GM19238 (cell line): ENCODE measurements at regions not wholly inside any gene's neighbourhood (a gene's known extent, or its start where the extent isn't known, plus 50 kb on each side); places are given as distances from the start of the nearest gene placed in this dataset.

Source experiments
- DNase-seq: peaks from one replicate; pipeline ENCODE4 v3.0.0; 2011; ENCODE audit warnings: low spot score; ENCODE audit not compliant: insufficient read length

DNA sequence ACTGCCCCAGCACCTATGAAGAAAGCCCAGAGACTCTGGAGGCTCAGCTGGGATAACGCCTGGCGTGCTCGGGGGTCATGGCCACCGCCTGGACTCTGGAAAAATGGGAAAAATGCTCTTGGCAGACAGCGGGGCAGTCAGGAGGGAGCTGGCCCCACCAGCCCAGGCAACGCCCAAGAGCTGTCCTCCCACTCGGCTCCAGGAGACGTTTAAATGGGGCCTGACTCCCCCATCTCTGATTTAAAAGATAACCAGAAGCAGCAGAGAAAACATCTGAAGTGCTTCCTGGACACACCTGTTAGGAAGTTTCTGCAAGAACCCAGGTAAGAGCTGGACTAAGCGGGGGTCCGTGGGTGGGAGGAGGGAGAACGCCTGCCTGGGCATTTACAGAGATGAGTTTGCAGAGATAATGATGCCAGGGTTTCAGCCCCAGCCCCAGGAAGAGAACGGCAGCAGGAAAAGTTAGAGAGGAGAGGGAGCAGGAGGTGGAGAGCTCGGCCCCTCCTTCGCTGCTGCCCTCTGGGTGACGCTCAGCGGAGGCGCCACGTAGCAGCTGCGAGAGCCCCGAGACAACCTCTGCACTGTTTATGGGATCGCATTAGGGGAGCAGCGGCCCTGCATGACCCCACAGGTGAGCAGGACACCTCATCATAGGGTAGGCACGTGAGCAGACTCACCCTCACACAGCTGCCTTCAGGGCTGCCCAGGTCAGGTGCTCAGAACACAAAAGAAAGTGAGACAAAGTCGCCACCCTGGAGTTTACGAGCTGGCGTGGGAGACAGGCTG is 83.5 kb upstream of the INSIG1 start:
- no peak for DNase-seq

DNA sequence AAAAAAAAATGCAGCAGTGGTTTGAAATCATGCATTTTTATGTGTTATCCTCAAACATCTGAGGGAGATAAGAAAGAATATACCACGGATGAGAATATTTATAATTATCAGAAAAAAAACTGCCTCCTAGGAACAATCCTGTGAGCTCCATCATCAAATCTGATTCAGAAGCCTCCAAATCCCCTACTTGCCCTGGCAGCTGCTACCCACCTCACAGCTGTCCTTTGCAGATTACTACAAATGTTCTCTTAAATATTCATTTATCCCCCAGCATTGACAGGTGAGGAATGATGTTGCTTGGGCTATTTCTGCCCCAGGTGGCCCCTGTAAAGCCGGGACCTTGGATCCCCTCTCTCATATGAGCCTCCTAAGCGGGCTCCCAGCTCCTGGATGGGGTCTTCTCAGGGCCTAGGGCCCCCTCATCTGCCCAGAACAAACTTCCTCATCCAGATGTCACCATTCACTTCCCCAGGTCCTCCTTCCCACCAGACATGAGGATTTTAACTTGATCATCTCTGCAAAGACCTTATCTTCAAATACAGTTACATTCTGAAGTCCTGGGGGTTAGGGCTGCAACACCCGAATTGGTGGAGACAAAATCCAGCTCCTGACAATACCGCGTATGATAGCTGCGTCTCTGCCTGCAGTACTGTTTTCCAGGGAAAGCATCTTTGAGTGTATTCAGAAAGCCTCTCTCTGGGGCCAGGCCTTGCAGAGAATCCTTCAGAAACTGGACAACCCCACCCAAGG is 81.9 kb upstream of the INSIG1 start:
- no peak for DNase-seq

DNA sequence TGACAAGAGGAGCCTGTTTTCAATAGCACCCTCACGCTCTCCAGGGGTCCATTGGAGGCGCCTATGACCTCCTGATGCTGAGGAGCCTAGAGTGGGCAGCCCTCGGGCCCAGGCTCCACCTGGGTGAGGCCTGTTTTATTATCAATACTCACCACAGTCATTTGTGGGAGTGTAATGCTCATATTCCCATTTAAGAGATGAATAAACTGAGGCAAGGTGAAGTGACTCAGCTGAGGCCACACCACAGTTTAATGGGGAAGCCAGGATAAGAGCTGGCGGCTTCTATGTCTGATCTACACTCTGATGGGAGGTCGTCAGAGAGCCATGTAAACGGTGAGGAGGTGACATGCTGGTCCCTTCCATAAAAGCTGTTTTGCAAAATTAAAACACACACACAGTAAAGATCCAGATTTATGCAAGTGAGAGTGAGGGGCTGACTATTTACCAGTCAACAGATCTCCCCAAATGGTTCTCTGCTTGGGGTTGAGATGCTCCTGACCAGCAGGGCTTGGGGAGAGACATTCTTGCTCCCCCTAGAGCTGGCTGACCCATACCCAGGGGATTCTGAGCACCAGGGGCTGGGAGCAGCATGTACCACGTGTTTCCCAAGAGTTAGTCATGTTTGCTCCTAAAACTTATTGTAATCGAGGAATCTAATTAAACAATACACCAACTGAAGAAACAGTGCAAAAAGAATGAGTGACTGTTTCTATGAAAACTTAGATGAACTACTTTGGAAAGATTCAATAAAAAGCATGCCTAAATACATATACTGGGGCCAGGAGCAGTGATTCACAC is 81.0 kb upstream of the INSIG1 start:
- no peak for DNase-seq

DNA sequence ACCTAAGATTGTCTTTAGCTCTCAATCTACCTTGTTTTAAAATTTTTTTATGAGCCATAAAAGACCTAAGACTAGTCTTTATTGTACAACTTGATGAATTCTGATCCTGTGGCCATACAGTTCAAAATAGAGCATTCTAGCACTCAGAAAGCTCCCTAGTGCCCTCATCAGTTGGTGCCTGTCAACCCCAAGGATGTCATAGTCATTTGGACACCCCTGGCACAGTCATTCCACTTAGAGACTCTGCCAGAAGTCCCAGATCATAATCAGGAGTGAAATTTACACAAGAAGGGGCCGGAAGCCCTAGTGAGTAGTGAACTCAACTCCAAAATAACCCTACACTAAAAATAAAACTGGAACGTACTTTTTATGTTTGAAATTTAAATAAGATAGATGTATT is 80.0 kb upstream of the INSIG1 start:
- no peak for DNase-seq

DNA sequence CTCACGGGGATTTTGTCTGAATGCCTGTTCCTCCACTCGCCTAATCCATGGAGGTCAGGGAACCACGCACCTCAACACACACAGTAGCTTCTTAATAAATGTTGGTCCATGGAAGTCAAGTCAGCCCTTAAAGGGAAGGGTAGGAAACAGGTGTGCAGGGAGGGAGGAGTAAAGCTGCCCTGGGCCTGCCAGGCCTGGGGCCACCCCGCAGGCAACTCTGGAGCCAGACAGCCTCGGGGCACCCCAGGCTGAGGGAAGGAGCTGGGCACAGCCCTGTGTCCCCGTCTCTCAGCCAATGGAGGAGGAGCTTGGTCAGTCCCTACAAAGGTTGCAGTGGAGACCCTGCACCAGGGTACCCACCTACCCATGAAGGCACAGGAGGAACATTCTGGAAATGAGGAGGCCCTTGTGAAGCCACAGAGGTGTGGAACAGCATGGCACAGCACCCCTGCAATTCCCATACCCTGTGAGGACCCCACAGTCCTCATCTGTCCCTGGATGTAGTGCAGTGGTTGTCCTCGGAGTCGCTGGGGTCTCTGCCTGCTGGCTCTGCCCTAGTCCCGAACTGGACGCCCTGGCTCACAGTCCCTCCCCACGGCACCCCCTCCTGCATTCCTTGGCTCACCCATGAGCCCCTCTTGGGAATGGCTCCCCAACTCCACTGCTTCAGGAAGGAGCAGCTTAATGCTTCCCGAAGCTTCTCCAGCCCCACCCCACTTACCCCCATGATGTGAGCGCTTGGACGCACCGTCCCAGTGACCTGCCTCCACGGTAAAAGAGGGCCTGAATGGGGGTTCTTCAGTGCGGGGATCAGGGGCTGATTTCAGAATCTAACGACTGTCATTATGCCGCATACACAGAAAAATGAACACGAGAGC is 79.2 kb upstream of the INSIG1 start:
- DNase-seq: no peak

DNA sequence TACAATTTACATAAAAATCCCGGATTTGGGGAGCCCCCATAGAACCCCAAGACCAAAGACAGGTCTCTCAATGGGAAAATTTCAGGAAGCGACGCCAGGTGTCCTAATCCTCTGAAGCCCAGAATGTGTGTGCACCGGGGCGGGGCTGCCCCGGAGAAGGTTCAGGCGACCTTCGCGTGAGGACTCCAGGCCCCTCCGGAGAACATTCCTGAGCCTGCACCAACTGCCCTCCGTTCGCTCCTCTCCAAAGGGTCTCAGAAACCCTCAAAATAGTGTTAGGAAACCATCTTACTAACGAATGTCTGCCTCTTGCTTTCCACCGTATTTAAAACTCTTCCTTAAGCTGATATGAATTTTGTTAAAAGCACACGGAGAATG is 78.5 kb upstream of the INSIG1 start:
- no peak for DNase-seq

DNA sequence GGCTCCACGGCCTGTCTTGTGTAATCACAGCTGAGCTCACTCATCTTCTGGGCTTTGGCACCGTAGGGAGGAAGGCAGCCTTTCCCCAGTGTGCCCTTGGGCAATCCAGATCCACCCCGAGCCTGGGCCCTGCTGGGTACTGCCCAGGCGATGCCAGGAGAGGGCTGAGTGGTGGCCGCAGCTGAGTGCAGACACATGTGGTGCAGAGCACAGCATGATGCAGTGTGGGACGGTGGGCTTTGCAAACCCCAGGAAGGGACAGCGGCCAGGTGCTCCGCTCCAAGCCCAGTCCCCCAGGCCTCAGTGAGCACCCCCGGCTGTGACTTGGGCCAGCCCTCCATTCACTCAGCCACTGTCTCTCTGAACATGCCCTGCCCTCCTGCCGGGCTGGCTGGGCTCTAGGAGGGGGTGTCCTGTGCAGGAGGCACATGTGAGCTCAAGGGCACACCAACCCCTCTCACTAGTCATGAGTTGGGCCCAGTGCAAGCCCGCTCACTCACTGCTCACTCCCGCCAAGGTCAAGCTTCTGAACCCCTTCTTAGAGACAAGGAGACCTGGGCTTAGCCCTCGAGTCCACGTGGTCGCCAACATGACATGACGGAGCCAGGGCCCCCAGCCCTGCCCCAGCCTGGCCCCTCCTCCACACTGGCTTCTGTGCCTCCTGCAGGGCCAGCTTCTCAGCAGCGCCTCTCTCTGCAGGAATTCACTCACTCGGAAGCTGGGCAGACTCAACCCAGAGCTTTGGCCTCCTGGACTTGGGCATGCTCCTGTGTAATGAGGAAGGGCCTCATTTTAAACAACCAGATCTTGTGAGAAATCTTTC is 77.5 kb upstream of the INSIG1 start:
- DNase-seq: no peak

DNA sequence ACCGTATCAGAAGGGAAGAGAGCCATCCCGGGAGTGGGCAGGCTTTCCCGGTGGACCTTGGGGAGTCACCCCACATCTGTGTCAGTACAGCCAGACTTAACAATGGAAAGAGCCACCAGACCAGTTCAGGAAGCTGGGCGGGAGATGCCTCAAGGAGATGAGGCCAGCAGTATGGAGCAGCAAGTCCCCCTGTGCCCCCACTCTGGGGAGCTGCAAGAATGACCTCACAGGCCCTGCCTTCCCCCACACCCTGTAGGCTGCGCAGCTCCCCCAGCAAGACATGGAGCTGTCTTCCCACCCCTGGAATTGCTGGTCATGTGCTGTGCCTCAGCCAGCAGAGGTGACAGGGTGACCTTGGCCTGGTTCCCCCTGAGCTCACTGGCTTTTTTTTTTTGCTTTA is 76.8 kb upstream of the INSIG1 start:
- DNase-seq: no peak

DNA sequence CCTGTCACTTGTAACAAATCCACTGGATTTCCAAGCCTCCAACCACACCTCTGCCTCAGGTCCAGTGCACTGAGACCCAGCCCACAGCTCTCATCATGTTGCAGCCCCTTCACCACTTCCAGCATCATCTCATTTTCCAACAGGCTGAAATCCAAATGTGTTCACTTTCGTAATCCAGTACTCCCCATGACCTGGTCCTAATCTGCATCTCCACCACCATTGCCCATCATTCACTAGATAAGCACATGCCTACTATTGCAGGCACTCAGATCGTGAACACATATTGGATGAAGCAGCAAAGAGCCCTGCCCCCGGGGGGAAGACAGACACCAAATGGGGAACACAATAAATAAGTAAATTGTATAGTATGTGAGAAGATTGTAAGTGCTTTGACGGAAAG is 76.1 kb upstream of the INSIG1 start:
- DNase-seq: no peak

DNA sequence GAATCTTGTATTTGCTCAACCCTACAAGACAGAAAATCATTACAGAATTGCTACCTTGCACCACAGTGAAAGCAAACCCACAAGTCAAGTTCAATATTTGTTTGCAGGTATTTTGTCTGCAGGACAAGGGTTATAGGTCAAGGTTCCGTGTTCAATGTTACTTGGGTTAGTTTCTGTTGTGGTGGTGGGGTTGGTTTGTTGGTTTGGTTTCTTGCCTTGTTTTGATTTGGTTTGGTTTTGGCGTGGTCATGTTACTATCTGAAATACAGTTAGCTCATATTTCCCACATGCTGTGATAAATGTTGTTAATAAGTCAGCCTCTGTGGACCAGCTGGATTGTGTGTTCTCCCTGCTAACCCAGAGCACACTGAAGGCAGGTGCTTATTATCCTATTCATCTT is 75.6 kb upstream of the INSIG1 start:
- DNase-seq: no peak

DNA sequence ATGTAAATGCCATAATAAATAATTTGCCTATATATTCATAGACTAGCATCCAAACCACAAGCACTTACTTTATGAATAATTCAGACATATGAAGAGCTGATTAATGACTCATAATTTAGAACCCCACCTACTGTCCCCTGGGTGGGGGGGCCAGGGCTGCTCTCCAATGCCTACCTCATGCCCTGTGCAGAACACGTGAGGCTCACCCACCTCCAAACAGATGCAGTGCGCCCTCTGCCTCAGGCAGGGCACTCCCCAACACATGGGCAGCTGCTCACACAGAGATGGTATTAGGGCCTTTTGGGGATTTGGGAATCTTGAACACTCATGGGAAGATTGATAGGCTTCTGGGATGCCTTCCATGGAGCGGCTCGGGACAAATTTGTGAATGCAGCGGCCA is 75.1 kb upstream of the INSIG1 start:
- no peak for DNase-seq

DNA sequence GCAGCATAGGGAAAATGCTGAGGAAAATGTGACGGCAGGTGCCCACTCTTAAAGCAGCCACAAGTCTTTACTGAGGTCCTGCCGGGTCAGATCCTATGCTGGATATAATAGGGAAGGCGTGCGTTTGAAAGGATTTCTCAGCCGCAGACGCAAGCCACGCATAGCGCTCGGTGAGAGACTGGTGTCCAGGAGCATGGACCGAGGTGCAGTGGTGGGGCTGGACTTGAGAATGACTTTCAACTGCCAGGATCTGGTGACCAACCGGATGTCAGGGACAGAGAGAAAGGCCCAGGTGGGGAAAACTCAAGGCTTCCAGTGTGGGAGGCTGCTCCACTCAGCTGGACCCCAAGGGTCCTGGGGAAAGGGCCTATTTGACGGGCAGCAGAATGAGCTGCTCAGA is 74.7 kb upstream of the INSIG1 start:
- DNase-seq: no peak

DNA sequence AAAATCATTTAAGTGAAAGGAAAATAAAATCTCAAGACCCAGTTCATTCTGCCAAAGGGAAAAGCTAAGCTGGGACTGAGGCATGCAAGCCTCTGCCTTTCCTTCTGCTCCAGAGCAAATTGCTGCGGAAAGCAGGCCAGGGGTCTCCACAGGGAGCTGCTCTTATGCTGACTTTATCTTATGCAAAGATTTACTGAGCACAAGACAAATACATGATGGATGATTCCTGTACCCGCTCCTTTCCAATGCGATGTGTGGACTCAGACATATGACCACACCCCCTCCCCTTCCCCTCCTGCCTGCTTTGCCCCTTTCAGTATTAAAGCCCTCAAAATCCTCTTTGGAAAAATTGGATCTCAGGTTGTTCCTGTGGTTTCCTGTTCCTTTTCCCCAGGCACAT is 74.2 kb upstream of the INSIG1 start:
- DNase-seq: no peak

DNA sequence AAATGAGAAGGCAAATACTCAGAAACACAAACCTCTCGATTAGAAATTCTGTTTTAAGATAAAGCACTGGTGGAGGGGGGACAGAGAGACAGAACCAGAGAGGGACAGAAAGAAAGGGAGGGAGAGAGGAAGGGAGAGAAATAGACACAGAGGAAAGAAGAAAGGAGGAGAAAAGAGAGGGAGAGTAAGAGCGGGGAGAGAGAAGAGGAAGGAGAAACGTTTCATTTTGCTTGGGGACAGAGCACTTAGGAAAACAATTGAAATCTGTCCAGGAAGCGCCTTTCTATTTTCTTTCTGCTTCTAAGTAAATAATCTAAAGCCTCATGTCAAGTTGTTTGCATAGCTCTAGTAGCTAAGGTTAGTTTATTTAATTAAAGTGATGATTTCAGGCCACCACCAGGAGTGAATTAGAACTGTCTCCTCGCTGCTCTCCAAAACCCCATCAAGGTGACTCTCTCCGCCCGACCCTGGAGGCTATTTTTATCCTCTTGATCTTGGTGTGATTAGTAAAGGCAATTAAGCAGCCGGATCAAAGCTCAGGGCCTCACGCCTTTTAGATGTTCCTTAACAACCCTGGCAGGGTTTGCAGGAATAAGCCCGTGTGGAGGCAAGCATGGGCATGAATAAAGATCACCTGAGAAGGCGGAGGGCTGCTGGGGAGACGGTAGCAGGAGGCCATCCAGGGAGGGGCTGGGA is 73.4 kb upstream of the INSIG1 start:
- no peak for DNase-seq

DNA sequence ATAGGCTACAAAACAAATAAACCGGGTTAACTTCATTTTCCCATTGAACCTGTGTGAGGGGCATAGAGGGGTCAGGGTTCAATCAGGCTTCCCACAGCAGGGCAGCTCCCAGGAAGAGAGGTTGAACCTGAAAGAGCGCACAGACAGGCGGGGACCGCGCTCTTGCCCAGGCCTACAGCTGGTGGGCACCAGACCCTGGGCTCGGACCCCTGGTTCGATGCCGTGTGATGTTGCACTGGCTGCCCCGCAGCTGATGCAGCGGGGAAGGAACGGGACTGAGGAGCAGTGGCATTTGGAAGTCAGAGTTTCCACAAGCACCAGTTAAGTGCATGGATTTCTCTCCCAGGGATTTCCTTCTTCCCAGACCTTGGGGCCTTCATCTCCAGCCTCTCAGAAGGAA is 72.6 kb upstream of the INSIG1 start:
- no peak for DNase-seq

DNA sequence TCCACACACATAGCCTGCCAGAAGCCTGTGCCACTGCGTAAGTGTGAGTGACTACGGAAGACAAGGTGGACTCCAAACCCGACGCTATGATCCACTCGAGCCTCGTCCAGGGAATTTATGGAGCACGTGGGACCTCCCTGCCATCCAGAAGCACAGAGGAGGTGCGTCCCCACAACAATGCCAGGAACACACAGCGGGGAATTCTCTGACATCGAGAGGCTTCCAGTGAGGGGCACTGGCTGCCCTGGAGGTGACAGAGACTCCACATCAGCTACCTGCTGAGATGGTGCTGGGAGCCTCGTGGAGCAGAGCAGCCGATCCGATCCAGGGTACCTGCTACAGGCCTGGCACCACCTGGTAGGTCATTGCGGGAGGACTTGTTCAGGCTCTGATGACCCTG is 72.2 kb upstream of the INSIG1 start:
- no peak for DNase-seq

DNA sequence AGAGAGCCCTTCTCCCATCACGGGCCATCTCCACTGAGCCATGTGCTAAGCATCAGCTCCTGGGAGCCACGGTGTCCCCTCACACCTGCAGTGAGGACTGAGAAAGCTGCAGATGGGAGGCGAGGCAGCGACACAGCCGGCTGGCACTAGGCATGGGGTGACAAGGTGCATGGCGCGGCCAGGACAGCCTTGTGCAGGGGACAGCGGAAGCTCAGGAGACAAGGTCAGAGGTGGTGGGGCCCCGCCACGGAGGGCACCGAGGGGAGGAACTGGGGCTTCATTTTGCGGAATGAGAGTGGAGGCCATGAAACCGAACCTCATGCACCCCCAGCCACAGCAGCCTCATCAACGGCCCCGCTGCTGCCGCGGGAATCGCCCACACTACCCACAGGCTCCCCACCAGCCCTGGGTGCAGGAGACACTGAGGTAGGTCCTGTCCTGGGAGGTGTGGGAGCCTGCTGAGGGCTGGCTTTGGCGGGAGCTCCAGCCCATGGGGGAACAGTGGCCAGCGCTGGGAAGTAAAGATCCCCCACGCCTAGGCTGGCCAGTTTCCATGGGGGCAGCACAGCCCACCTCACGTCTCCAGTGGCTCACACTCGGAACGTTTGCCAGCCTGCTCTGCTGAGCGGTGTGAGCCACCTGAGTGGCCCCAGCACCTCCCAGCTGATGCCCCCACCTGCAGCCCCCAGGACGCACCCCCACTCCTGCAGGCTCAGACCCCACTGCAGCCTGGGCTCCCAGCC is 71.2 kb upstream of the INSIG1 start:
- no peak for DNase-seq

DNA sequence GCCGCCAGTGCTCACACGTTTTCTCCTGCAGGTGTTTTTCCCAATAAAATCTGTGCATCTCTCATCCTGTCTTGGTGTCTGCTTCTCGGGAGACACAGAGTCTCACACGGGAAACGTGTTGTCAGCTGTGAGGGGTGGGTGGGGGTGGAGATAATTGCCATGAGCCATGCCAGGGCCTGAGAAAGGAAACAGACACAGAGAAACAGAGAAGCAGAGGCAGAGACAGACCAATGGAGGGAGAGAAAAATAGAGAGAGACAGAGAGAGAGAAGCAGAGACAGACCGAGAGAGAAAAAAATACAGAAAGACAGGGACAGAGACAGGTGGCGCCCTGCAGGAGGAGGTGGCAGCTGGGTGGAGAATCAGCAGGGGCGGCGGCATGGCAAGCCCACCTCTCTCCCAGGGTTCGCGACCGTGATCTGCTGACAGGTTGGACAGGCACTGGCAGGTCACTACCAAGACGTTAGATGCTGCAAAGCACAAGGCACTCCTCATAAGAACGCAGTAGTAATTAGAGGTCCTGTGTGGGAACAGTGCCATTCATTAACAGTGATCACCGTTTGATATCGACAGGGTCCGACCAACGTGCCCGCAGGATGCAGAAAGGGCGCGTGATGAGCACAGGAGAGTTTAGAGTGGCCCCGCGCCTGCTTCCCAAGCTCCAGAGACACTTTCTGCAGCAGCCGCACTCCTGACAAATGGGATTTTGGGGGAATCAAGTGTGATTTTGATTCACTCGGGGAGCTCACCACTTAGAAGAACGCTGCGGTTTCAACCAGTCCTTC is 70.5 kb upstream of the INSIG1 start:
- DNase-seq: no peak
